ENCODE measurements at regions not wholly inside any gene's neighbourhood (a gene's known extent, or its start where the extent isn't known, plus 50 kb on each side); places are given as distances from the start of the nearest gene placed in this dataset.

- H4K20me1 ChIP-seq (replicated peaks; ENCODE audit: control insufficient read depth, insufficient read depth, low read length) = no peaks in the 10 kb centered on the region
- in situ Hi-C loops (cut with MboI) = no loop called here
- H3K27ac ChIP-seq (ENCODE audit: extremely low read depth, low read depth, low read length) = no peak overlapping the region
- H3K9me3 ChIP-seq (replicated peaks; ENCODE audit: control insufficient read depth, insufficient read depth, low read depth, low read length) = no peaks in the 10 kb centered on the region
- no peaks in the 10 kb centered on the region for H3K4me1 ChIP-seq (replicated peaks in 1 of 2; ENCODE audit: control insufficient read depth in 2 of 2, insufficient read depth in 2 of 2, low read length in 2 of 2)
- TF ChIP-seq ZNF232 (CRISPR knock-in tag; IDR thresholded peaks at IDR 0.05) = no peak
- TF ChIP-seq HLTF (IDR thresholded peaks at IDR 0.05) = no peak
- TF ChIP-seq MYBL2 (IDR thresholded peaks at IDR 0.05; ENCODE audit: low read depth) = no peak
- no peak for TF ChIP-seq MYBL2 (CRISPR knock-in tag; IDR thresholded peaks at IDR 0.05; ENCODE audit: borderline replicate concordance)
- no peak for TF ChIP-seq FOXK1 (CRISPR knock-in tag; IDR thresholded peaks at IDR 0.05; ENCODE audit: borderline replicate concordance)
- TF ChIP-seq ZNF766 (CRISPR knock-in tag; conservative IDR thresholded peaks at IDR 0.05) = no peak
- TF ChIP-seq, protein P1, sequence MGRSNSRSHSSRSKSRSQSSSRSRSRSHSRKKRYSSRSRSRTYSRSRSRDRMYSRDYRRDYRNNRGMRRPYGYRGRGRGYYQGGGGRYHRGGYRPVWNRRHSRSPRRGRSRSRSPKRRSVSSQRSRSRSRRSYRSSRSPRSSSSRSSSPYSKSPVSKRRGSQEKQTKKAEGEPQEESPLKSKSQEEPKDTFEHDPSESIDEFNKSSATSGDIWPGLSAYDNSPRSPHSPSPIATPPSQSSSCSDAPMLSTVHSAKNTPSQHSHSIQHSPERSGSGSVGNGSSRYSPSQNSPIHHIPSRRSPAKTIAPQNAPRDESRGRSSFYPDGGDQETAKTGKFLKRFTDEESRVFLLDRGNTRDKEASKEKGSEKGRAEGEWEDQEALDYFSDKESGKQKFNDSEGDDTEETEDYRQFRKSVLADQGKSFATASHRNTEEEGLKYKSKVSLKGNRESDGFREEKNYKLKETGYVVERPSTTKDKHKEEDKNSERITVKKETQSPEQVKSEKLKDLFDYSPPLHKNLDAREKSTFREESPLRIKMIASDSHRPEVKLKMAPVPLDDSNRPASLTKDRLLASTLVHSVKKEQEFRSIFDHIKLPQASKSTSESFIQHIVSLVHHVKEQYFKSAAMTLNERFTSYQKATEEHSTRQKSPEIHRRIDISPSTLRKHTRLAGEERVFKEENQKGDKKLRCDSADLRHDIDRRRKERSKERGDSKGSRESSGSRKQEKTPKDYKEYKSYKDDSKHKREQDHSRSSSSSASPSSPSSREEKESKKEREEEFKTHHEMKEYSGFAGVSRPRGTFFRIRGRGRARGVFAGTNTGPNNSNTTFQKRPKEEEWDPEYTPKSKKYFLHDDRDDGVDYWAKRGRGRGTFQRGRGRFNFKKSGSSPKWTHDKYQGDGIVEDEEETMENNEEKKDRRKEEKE (IDR thresholded peaks at IDR 0.05; ENCODE audit: borderline replicate concordance in 1 of 2, control insufficient read depth in 1 of 2, low read depth in 2 of 2, low read length in 1 of 2) = no peak
- no peak for TF ChIP-seq FOXK2 (conservative IDR thresholded peaks at IDR 0.05 in 1 of 2, IDR thresholded peaks at IDR 0.05 in 1 of 2; ENCODE audit: low read depth in 2 of 2)
- TF ChIP-seq SMAD2 (IDR thresholded peaks at IDR 0.05; ENCODE audit: low read depth, low read length) = no peak
- TF ChIP-seq RAD21 (CRISPR knock-in tag; conservative IDR thresholded peaks at IDR 0.05 in 1 of 2, IDR thresholded peaks at IDR 0.05 in 1 of 2) = no peak
- no peak for TF ChIP-seq HDAC1 (IDR thresholded peaks at IDR 0.05)
- TF ChIP-seq RNF2 (IDR thresholded peaks at IDR 0.05) = no peak
- no peak for TF ChIP-seq CREB1 (IDR thresholded peaks at IDR 0.05)
- TF ChIP-seq CREB1 (CRISPR knock-in tag; IDR thresholded peaks at IDR 0.05) = no peak
- WGBS (ENCODE audit: insufficient coverage, low coverage, missing lambda C conversion rate) = 3% methylated on average over 4 of the region's 4 CpGs
- POLR2A ChIA-PET = interaction anchor here (0.8 to 1.5 kb wide), 2 partner anchors 15 to 19 kb away, joined by 3 read pairs; no protein-coding TSS in a partner anchor
- no peak for FAIRE-seq
- peaks cover 4 to 12% of the 10 kb centered on the region in 2 experiments; a peak in 2 of 5 replicates for H3K27me3 ChIP-seq (ENCODE audit: control insufficient read depth in 2 of 2, insufficient read depth in 2 of 2, low read length in 2 of 2)
- no peak for DNase-seq (ENCODE audit: extremely low read depth in 1 of 4, low spot score in 3 of 4)
- H3K4me3 ChIP-seq = no peak overlapping the region
- H2AFZ ChIP-seq (ENCODE audit: low read depth, low read length) = no peak overlapping the region
- intact Hi-C loops (cut with micrococcal nuclease) = no loop called here
- H3K9ac ChIP-seq (ENCODE audit: insufficient read depth in 1 of 2, low read depth in 2 of 2, low read length in 2 of 2) = no peak overlapping the region
- ATAC-seq = no peak
- H3K79me2 ChIP-seq (ENCODE audit: control insufficient read depth, insufficient read depth, low read length) = no peaks in the 10 kb centered on the region
- no TSS peak for BruUV-seq (replicated peaks)
- no peaks in the 10 kb centered on the region for H3K36me3 ChIP-seq (ENCODE audit: control insufficient read depth, insufficient read depth, low read length)
- H3K9me1 ChIP-seq (ENCODE audit: control insufficient read depth, insufficient read depth, low read length) = no peaks in the 10 kb centered on the region
- H3K4me2 ChIP-seq (ENCODE audit: insufficient read depth, low read length) = no peak overlapping the region
- CTCF ChIA-PET (ENCODE audit: low intra/inter-chr PET ratio) = no interaction called here
Observed at GRCh38 chr1:117260761-117261423, 50.2 kb upstream of the VTCN1 start.

All from K562 (cell line).